Transverse colon (tissue), 4 donors: ENCODE measurements at regions not wholly inside any gene's neighbourhood (a gene's known extent, or its start where the extent isn't known, plus 50 kb on each side); places are given as distances from the start of the nearest gene placed in this dataset.

Experiments
- EP300 ChIP-seq: sonication (generic); formaldehyde crosslinking; IDR thresholded peaks from one replicate; pipeline ENCODE4 v1.6.1; 2017; ENCODE audit warnings: antibody characterized with exemption, low read depth
- POLR2A ChIP-seq: fragments of 450-650 bp; IDR thresholded peaks from one replicate; pipeline ENCODE4 v1.6.1; 2016; ENCODE audit warnings: antibody characterized with exemption, mild to moderate bottlenecking, moderate library complexity
- POLR2AphosphoS5 ChIP-seq, 3 donors: sonication (generic); formaldehyde crosslinking; IDR thresholded peaks; one replicate each; pipeline ENCODE4 v1.6.1; 2016; ENCODE audit warnings: antibody characterized with exemption in 3 of 3
- TF ChIP-seq, protein P1 (sequence below), 5 experiments: fragments of 200-600 bp in 3 of 5; fragments of 450-650 bp in 2 of 5; sonication (generic) in 3 of 5; IDR thresholded peaks; 1 replicate in 2 of 5; 2 replicates in 3 of 5; pipeline ENCODE4 v1.5.1; 2016 to 2017; ENCODE audit warnings: antibody characterized with exemption in 5 of 5, inconsistent platforms in 3 of 5, mild to moderate bottlenecking in 2 of 5, moderate library complexity in 1 of 5

DNA sequence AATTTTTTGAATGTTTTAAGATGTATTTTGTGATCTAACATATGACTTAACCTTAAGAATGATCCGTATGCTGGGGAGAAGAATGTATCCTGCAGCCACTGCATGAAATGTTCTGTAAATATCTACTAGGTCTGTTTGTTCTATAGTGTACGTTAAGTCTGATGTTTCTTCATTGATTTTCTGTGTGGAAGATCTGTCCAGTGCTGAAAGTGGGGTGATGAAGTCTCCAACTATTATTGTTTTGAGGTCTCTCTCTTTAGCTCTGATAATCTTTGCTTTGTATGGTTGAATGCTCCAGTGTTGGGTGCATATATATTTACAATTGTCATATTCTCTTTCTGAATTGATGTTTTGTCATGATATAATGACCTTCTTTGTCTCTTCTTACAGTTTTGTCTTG lies 82.5 kb upstream of the LHCGR start:
- TF ChIP-seq, protein P1, sequence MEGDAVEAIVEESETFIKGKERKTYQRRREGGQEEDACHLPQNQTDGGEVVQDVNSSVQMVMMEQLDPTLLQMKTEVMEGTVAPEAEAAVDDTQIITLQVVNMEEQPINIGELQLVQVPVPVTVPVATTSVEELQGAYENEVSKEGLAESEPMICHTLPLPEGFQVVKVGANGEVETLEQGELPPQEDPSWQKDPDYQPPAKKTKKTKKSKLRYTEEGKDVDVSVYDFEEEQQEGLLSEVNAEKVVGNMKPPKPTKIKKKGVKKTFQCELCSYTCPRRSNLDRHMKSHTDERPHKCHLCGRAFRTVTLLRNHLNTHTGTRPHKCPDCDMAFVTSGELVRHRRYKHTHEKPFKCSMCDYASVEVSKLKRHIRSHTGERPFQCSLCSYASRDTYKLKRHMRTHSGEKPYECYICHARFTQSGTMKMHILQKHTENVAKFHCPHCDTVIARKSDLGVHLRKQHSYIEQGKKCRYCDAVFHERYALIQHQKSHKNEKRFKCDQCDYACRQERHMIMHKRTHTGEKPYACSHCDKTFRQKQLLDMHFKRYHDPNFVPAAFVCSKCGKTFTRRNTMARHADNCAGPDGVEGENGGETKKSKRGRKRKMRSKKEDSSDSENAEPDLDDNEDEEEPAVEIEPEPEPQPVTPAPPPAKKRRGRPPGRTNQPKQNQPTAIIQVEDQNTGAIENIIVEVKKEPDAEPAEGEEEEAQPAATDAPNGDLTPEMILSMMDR (IDR thresholded peaks at IDR 0.05), result no peak
- TF ChIP-seq EP300 (no peak), POLR2A (no peak), POLR2AphosphoS5 (IDR thresholded peaks at IDR 0.05) (no peak)
